GM18520 (cell line): ENCODE measurements at regions not wholly inside any gene's neighbourhood (a gene's known extent, or its start where the extent isn't known, plus 50 kb on each side); places are given as distances from the start of the nearest gene placed in this dataset.
A peak's percentile ranks its signal among the peaks of the same experiment; 100 is the strongest.

Experiments
- ATAC-seq: cut with Tn5 transposase; IDR thresholded peaks from one replicate; pipeline ENCODE4 v1.9.1; 2021; ENCODE audit not compliant: unreplicated experiment

DNA sequence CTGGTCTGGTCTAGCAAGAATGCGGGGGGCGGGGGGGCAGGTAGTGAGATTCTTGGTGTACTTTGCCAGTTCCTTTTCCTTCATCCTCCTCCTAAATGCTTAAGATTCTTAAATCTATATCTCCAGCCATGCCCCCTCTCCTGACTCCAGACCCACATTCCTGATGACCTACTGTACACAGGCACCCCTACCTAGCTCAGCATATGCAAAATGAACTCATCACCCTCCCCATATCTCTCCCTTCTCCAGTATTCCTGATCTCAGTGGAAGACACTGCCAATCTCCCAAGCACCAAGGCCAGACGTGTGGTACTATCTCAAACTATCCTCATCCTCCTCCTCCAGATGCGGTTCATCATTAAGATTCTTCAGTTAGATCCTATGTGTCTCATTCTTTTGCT is 215.8 kb downstream of the SPTSSA start:
- no peak for ATAC-seq

DNA sequence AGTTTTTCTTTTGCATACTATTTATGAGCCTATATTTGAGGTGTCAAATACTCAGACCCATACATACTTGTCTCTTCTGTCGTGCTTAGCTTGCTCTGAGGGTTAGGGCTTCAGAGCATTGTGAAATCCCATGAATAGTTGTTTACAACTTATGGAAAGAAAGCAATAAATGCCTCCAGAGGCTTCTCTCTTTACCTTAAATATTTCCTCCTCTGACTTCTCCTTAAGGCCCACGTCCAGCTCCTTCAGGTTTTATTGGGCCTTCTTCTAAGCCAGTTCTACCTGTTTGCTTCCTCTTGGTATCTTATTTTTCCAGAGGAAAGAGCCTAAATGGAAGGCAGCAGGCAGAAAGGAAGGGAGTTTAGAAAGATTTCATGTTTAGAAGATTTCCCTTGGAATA is 218.6 kb downstream of the SPTSSA start:
- ATAC-seq, result no peak

GRCh38 chr14:34243001-34243400 is 219.0 kb downstream of the SPTSSA start:
- no peak for ATAC-seq

DNA sequence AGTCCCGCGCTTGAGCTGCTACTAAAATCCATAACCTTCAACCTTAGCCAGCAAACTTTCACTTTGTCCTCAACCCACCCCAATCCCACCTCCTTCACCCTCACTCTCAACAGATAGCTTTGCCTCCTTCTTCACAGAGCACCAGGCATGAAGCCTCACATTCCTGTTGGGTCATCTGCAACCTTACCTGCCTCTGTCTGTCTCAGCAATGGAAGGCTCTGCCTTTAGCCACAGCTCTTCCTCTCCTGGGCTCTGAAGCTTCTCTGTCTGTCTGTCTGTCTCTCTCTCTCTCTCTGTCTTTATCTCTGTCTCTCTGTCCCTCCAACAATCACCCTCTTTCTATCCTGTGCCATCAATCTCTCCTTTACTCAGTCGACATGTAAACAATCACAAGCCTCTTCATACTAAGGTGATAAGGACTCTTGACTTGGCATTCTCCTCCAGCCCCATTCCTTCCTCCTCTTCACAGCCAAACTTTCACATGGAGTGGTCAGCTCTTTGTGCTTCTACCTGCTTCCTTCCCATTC is 220.8 kb downstream of the SPTSSA start:
- no peak for ATAC-seq

- no peak for ATAC-seq
Measured at GRCh38 chr14:34238610-34239009, 223.4 kb downstream of the SPTSSA start.

GRCh38 chr14:34237677-34238076 is 224.4 kb downstream of the SPTSSA start:
- no peak for ATAC-seq

DNA sequence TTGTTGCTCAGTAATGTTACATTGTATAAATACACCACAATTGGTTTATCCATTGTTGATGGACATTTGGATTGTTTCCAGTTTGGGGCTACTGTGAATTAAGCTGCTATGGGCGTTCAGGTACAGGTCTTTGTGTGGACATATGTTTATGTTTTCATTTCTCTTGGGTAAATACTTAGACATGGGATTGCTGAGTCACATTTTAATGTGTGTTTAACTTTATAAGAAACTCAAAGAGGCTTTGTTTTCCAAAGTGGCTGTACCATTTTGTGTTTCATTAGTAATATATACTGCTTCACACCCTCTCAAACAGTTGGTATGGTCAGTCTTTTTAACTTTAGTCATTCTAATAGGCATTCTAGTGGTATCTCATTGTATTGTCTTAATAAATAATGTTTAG is 225.0 kb downstream of the SPTSSA start:
- ATAC-seq, result no peak

DNA sequence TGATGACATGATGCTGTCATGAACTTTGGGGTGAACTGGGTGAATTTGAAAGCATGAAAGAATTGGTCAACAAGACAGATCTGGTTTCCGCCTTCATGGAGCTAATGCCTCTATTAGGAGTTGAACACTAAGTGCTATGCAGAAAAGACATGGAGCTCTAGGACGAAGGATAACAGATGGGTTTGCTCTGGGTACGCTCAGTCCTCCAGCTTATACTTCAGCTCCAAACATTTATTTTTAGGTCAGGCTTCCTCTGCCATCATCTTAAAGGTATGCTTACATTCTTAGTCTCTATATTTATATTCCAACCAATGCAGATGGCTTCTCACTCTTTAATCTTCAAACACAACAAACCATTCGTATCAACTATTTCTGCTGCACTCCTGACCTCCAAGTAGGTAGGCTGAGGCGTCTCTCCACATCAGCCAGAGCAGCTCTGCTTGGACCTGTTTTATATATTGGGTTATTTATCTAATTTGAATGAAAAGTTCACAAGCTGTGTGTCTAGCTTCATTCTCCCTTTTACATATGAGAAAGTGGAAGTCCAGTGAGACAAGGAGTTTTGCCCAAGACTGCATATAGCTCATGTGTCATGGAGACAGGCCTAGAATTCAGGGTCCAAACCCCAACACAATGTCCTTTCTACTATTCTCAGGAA is 226.3 kb downstream of the SPTSSA start:
- ATAC-seq, result no peak

- no peak for ATAC-seq
Measured at GRCh38 chr14:34234258-34234657, 227.8 kb downstream of the SPTSSA start.

GRCh38 chr14:34233619-34234018 is 228.4 kb downstream of the SPTSSA start:
- ATAC-seq, result no peak

GRCh38 chr14:34232790-34233189 is 229.2 kb downstream of the SPTSSA start:
- no peak for ATAC-seq

DNA sequence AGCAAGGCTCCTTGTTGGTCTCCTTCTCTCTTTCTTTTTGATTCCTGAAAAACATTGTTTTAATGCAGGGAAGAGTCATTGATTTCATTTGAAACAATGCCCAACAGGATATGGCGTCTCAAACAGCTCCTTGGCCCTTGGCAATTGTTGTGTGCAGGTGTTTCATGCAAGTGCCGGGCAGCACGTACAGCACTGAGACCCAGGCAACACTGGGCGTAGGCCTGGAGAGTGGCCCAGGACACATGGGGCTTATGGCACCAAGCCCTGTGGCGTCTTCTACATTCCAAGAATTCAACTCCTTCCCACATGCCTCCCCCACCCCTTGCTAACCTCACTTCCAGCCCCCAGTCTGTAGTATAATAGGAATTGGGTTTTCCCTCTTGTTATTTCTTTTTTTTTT is 230.4 kb downstream of the SPTSSA start:
- no peak for ATAC-seq

DNA sequence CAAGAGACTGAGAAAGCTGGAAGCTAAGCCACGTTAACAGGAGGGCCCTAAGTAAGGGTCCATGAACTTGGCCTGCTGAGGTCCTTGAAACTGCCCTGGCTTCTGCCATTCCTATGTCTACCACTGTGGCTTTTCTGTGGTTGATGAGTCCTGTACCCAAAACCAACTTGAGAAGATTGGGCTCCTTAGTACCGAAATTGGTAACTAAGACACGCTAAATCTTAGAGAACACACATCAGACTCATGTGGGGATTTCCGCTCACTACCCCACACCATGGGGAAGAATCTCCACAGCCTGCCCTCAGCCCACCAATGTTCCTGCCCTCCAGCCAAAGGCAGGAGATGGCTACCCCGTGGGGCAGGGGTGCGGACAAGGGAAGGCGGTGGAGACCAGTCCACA is 232.9 kb downstream of the SPTSSA start:
- no peak for ATAC-seq

DNA sequence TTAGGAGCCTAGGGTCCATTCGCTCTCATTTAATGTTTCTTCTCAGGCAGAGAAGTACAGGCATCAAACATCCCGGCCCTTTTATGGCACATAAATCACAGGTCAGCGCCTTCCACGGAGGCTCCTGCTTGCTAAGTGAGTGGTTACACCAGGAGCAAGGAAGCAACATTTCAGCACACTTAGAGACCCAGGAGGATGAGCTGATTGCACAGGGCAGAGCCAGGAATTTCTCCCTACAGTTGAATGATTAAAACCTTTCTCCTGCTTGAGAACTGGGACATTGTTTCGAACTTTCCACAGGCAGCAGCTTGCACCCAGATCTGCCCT is 233.4 kb downstream of the SPTSSA start:
- no peak for ATAC-seq

DNA sequence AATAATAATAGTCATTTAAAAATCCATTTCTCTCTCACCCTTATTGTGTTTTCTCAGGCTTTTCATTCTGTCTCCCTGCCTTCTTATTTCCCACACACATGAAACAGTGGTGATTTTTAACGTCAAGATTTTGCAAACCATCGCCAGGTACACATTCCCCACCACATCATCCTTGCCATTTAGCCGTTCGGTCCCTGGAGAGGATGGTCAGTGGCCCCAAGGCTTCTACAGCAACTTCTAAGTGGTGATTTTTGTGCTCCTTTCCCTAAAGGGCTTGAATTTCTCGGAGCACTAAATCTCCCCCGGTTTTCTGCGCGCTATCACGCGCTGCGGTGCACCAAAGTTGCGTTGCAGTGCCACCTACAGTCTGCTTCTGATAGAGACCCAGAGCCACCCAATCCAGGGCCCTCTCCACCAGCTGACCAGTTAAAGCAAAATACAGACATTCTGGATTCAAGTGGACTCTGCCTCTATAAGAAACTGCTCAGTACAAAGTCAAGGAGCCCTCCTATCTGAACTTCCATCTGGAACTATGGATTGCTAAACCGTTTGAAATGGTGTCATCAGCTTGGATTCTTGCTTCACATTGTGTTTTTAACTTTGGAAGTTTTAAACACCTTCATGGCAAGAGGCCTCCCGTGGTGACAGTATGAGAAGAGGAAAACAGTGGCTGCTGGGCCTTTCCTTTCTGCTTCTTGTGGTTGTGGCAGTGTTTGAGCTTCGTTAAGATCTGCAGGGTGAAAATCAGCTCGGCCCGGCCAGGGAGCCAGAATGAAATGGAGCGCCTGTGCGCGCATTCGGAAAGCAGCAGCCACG is 234.0 kb downstream of the SPTSSA start:
- ATAC-seq, result peak; percentile 69

DNA sequence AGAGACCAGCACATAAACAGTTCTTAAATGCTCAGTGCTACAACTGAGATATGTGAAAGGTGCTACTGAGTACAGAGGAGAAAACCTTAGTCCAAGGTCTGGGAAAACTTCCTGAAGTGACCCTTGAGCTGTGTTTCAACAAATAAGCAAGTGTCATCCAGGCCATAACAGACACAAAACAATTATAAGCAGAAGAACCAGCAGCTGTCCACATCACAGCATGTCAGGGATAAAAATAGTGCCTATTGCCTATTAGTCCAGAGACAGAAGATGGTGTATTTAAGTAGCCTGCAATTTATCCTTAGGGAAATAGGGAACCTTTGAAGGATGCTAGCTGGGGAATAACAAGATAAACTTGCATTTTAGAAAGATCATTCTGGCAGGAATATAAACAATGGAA is 237.8 kb downstream of the SPTSSA start:
- no peak for ATAC-seq

GRCh38 chr14:34223373-34224148 is 238.5 kb downstream of the SPTSSA start:
- no peak for ATAC-seq

DNA sequence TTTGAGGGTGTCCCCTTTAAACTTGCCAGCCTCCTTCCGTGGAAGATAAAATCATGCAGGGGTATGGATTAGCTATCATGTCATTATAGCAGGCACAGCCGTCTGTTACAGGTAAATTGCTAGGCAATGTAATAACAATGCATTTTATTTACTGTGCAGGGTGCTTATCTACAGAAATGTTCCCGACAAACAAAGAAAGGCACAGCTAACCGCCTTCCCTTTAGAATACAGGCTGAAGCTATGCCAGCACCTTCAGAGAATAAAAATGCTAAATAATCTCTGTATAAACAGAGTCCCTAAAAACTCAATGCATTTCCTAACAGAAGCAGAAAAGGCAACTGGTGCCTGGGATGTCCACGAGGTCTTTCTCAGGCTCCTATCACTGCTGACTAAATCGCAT is 239.2 kb downstream of the SPTSSA start:
- no peak for ATAC-seq

DNA sequence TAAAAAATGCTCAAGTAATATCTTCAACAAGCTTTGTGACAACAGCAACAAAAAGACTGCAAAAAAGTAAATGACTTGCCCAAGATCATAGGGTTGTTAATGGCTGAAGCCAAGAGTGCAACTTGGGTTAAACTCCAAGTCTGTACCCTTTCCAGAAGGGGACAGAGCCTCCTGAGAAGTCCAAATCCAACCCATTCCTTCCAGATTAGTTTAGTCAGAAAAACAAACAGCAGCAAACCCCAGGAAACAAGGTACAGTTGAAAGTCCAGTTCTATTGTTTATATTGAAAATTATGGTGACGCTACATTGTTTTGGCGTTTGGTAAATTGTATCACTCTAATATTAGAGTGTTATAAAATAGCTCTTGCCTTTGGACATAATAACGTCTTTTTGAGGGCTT is 239.9 kb downstream of the SPTSSA start:
- ATAC-seq, result no peak

DNA sequence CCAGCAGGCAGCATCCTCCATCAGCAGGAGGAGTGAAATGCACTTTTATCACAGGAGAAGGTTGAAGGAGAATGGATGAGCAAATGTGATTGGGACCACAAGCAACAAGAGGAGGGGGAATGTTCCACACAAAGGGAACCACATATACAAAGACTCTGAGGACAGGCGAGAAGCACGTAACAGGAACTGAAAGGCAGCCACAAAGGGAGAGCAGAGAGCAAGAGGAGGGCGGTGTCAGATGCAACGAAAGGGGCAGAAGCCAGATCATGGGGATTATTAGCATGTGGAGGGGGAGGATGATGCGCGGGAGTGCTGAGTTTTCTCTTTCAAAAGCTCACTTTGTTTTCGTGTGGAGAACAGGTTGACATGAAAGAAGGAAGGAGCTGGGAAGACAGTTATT is 241.1 kb downstream of the SPTSSA start:
- no peak for ATAC-seq

DNA sequence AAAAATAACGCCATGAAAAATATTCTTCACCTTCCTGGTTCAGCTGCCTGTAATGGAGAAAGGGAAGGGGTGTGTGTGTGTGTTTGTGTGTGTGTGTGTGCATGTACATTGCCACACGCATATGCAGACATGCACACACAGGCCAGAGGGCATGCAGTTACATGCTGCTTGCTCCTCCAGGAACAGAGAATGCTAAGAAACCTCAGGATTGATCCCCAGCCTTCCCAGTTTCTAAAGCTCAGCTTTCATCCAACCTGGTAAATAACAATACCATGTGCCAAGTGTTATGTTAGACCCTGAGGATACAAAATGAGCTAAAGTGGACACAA is 241.7 kb downstream of the SPTSSA start:
- ATAC-seq, result no peak
